ENCODE measurements at regions not wholly inside any gene's neighbourhood (a gene's known extent, or its start where the extent isn't known, plus 50 kb on each side); places are given as distances from the start of the nearest gene placed in this dataset.
A peak's percentile ranks its signal among the peaks of the same experiment; 100 is the strongest.

DNA sequence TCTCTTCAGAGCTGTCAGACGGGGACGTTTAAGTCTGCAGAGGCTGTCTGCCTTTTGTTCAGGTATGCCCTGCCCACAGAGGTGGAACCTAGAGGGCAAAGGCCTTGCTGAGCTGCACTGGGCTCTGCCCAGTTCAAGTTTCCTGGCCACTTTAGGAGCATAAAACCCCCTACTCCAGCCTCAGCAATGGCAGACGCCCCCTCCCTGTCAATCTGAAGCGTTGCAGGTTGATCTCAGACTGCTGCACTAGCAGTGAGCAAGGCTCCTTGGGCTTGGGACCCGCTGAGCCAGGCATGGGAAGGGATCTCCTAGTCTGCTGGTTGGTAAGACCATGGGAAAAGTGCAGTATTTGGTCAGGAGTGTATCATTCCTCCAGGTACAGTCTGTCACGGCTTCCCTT is 66.6 kb upstream of the TP53I11 start:
- intact Hi-C loops (cut with micrococcal nuclease) = no loop called here

DNA sequence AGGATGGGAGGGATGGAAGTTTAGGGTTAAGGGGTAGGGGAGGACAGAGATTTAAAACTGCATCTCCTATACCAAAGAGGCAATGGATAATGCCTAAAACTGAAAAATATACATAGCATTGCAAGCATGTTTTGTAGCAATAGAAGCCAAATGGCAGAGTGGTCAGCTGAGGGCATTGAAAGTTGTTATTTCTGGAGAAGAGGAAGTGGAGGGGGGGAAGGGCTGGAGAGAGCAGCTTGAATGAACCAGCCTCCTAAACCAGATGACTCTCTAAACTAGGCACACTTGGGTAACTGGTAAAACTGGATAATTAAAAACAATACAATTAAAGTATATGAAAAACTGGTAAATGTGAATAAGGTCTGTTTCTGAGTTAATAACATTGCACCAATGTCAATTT is 70.3 kb upstream of the TP53I11 start:
- peak overlapping the region; percentile 72 for H3K27ac ChIP-seq (replicated peaks)
- H3K4me1 ChIP-seq = peaks cover 45% of the 10 kb centered on the region
- H3K36me3 ChIP-seq = no peaks in the 10 kb centered on the region
- TF ChIP-seq, protein P1, sequence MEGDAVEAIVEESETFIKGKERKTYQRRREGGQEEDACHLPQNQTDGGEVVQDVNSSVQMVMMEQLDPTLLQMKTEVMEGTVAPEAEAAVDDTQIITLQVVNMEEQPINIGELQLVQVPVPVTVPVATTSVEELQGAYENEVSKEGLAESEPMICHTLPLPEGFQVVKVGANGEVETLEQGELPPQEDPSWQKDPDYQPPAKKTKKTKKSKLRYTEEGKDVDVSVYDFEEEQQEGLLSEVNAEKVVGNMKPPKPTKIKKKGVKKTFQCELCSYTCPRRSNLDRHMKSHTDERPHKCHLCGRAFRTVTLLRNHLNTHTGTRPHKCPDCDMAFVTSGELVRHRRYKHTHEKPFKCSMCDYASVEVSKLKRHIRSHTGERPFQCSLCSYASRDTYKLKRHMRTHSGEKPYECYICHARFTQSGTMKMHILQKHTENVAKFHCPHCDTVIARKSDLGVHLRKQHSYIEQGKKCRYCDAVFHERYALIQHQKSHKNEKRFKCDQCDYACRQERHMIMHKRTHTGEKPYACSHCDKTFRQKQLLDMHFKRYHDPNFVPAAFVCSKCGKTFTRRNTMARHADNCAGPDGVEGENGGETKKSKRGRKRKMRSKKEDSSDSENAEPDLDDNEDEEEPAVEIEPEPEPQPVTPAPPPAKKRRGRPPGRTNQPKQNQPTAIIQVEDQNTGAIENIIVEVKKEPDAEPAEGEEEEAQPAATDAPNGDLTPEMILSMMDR (IDR thresholded peaks at IDR 0.05; ENCODE audit: borderline replicate concordance) = no peak
- no peaks in the 10 kb centered on the region for H3K27me3 ChIP-seq (ENCODE audit: low read depth)
- H3K4me3 ChIP-seq = no peak overlapping the region
- intact Hi-C loops (cut with micrococcal nuclease) = loop anchor here (10.0 kb wide), 1 partner anchor 66 kb away; the partner anchor contains the start of gene TP53I11
- H3K9me3 ChIP-seq (replicated peaks) = no peaks in the 10 kb centered on the region
- DNase-seq = no peak

More for the DNA sequence above, 66.6 kb upstream of the TP53I11 start:
- DNase-seq = no peak
- Histone ChIP-seq H3K27ac (replicated peaks) (no peak overlapping the region), H3K27me3 (ENCODE audit: low read depth) (no peaks in the 10 kb centered on the region), H3K4me1 (peaks cover 22% of the 10 kb centered on the region), H3K4me3 (no peak overlapping the region), H3K36me3 (no peaks in the 10 kb centered on the region), H3K9me3 (replicated peaks) (peaks cover 19% of the 10 kb centered on the region)
- TF ChIP-seq, protein P1 (IDR thresholded peaks at IDR 0.05; ENCODE audit: borderline replicate concordance) = no peak

DNA sequence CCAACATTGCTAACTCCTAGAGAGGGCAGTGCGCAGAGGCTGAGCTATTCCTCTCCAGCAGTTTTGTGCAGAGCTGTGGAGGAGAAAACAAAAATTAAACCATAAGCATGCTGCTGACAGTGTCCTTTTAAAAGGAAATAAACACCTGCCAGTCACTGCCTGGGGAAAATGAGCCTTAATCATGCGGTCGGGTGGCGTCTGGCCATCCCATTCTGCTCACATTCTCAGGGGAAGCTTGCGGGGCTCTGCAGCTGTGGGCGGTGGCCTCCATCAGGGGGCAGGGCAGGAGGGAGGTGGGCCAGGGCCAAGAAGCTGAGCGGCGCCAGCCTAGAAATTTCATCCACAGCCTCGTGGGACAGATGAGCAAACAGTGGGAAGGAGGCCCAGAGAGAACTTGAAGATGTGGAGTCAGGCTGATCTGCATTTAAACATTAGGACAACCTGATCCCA is 71.0 kb upstream of the TP53I11 start:
- DNase-seq = peak; percentile 84
- Histone ChIP-seq H3K27me3 (ENCODE audit: low read depth) (no peaks in the 10 kb centered on the region), H3K4me3 (no peak overlapping the region), H3K36me3 (no peaks in the 10 kb centered on the region), H3K4me1 (peaks cover 52% of the 10 kb centered on the region), H3K9me3 (replicated peaks) (no peaks in the 10 kb centered on the region), H3K27ac (replicated peaks) (peak overlapping the region; percentile 72)
- TF ChIP-seq, protein P1 (IDR thresholded peaks at IDR 0.05; ENCODE audit: borderline replicate concordance) = no peak
- intact Hi-C loops (cut with micrococcal nuclease) = loop anchor here (10.0 kb wide), 1 partner anchor 67 kb away; the partner anchor contains the start of gene TP53I11

DNA sequence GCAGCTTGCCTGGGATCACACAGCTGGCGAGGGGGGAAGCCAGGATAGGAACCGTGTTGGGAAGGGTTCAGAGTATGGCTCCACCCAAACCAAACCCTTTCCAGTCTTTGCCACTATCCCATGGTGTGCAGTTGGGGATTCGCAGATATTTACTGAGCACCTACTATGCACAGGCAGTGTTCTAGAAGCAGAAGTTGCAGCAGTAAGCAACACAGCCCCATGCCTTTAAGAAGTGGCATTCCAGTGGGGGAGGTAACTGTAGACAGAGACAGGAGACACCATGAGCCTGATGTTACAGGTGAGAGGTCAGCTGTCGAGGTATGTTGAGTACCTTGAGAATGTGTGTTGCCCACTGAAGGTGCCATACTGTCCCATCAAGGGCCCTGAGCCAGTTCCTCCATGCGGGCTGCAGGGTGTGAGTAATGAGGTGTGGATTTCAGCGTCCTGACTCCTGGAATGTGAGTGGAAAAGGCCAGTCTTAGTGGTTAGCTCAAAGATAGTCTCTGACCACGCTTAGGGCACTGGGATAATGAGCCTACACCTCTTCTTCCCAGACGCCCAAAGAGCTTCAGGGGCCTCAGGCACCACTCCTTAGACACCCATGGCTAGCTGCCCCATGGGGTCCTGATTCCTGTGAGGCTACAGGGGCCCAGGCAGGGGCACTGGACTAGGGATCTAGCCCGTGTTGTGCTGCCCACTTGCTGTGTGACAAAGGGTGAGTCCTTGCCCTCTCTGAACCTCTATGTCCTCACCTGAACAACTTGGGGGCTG is 71.8 kb upstream of the TP53I11 start:
- Histone ChIP-seq H3K9me3 (replicated peaks) (no peaks in the 10 kb centered on the region), H3K36me3 (no peaks in the 10 kb centered on the region), H3K27ac (replicated peaks) (peak overlapping the region; percentile 72), H3K4me3 (no peak overlapping the region), H3K4me1 (peaks cover 57% of the 10 kb centered on the region), H3K27me3 (ENCODE audit: low read depth) (no peaks in the 10 kb centered on the region)
- intact Hi-C loops (cut with micrococcal nuclease) = loop anchor here (10.0 kb wide), 1 partner anchor 68 kb away; the partner anchor contains the start of gene TP53I11
- DNase-seq = no peak
- TF ChIP-seq, protein P1 (IDR thresholded peaks at IDR 0.05; ENCODE audit: borderline replicate concordance) = no peak

DNA sequence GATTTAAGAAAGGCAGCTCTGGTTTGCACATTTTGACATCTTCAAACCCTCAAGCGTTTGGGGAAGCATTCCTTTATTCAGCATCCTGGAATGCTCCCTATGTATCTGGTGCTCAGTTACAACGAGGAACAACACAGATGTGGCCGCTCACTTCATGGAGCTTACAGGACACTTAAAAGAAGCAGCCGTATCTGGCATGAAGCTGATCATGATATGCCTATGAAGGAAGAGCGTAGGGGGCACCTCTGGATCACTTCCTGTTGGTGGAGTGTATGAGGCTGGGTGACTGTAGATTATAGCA is 72.3 kb upstream of the TP53I11 start:
- H3K27me3 ChIP-seq (ENCODE audit: low read depth) = no peaks in the 10 kb centered on the region
- no peak overlapping the region for H3K4me3 ChIP-seq
- no peaks in the 10 kb centered on the region for H3K9me3 ChIP-seq (replicated peaks)
- H3K27ac ChIP-seq (replicated peaks) = peak overlapping the region; percentile 72
- TF ChIP-seq, protein P1 (IDR thresholded peaks at IDR 0.05; ENCODE audit: borderline replicate concordance) = no peak
- H3K36me3 ChIP-seq = no peaks in the 10 kb centered on the region
- intact Hi-C loops (cut with micrococcal nuclease) = loop anchor here (10.0 kb wide), 1 partner anchor 68 kb away; the partner anchor contains the start of gene TP53I11
- H3K4me1 ChIP-seq = peaks cover 57% of the 10 kb centered on the region
- DNase-seq = no peak

Data from left ventricle myocardium inferior (tissue), 1 donor.